Suppressor macrophage (primary cell): ENCODE measurements at regions not wholly inside any gene's neighbourhood (a gene's known extent, or its start where the extent isn't known, plus 50 kb on each side); places are given as distances from the start of the nearest gene placed in this dataset.

Experiments
- DNase-seq, 4 experiments: peaks; one replicate each; pipeline ENCODE4 v3.0.0-alpha.2; 2020 to 2022

GRCh38 chr2:14915983-14916382 lies 283.5 kb downstream of the LRATD1 start:
- no peak for DNase-seq

- DNase-seq: no peak
These were observed 291.5 kb downstream of the LRATD1 start for GRCh38 chr2:14923820-14924580.

- DNase-seq: no peak
These were observed 293.0 kb downstream of the LRATD1 start for GRCh38 chr2:14925471-14925870.

- DNase-seq: no peak
These were observed 294.6 kb downstream of the LRATD1 start for GRCh38 chr2:14927021-14927564.

GRCh38 chr2:14928056-14928455 lies 295.5 kb downstream of the LRATD1 start:
- no peak for DNase-seq

GRCh38 chr2:14930441-14930840 lies 297.9 kb downstream of the LRATD1 start:
- DNase-seq: no peak

GRCh38 chr2:14932285-14932684 lies 299.8 kb downstream of the LRATD1 start:
- DNase-seq: no peak

GRCh38 chr2:14933753-14934152 lies 301.2 kb downstream of the LRATD1 start:
- no peak for DNase-seq

- DNase-seq: no peak
These were observed 303.9 kb downstream of the LRATD1 start for GRCh38 chr2:14936426-14936825.

- DNase-seq: no peak
These were observed 304.8 kb downstream of the LRATD1 start for GRCh38 chr2:14937336-14937735.

GRCh38 chr2:14941151-14941631 lies 308.7 kb downstream of the LRATD1 start:
- no peak for DNase-seq

GRCh38 chr2:14942987-14943386 lies 310.5 kb downstream of the LRATD1 start:
- no peak for DNase-seq

- DNase-seq: no peak
These were observed 312.2 kb downstream of the LRATD1 start for GRCh38 chr2:14944562-14945346.

GRCh38 chr2:14951569-14952285 lies 319.2 kb downstream of the LRATD1 start:
- no peak for DNase-seq

- DNase-seq: no peak
These were observed 320.0 kb downstream of the LRATD1 start for GRCh38 chr2:14952400-14952963.

- DNase-seq: no peak
These were observed 328.3 kb downstream of the LRATD1 start for GRCh38 chr2:14960686-14961324.

GRCh38 chr2:14967729-14968128 lies 335.2 kb downstream of the LRATD1 start:
- no peak for DNase-seq

- DNase-seq: no peak
These were observed 342.9 kb downstream of the LRATD1 start for GRCh38 chr2:14975381-14975780.

GRCh38 chr2:14977021-14977420 lies 344.5 kb downstream of the LRATD1 start:
- DNase-seq: no peak

- DNase-seq: no peak
These were observed 346.3 kb downstream of the LRATD1 start for GRCh38 chr2:14978845-14979244.

- DNase-seq: no peak
These were observed 350.3 kb downstream of the LRATD1 start for GRCh38 chr2:14982790-14983189.

- DNase-seq: no peak
These were observed 356.1 kb downstream of the LRATD1 start for GRCh38 chr2:14988600-14988999.
